ENCODE measurements at regions not wholly inside any gene's neighbourhood (a gene's known extent, or its start where the extent isn't known, plus 50 kb on each side); places are given as distances from the start of the nearest gene placed in this dataset.

DNA sequence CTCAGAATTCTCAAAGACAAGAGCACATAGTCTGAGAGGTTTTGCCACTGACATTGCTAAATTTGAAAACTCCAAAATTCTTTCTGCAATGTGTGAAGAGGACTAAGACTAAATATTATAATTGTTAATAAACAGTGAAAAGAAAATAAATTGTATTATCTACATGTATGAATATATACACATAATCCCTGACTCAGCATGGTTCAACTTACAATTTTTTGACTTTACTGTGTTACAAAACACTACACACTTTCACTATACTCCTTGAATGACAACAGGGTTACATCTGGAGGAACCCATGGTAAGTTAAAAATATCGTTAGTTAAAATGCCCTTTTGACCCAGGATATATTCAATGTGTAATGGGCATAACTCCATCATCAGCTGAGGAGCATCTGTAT, 2017.2 kb upstream of the TENM3 start:
- no peak overlapping the region for H3K4me2 ChIP-seq (replicated peaks; ENCODE audit: extremely low read depth, low read length, poor library complexity, severe bottlenecking)
- H3K36me3 ChIP-seq (replicated peaks in 1 of 2; ENCODE audit: control insufficient read depth in 1 of 2, insufficient read depth in 2 of 2, low read length in 2 of 2), result no peaks in the 10 kb centered on the region
- Mint-ChIP-seq H3K4me1 (no peaks in the 10 kb centered on the region), H3K27ac (no peak overlapping the region), H3K27me3 (ENCODE audit: low read depth in 3 of 3) (no peaks in the 10 kb centered on the region), H3K9me3 (peaks cover 3 to 9% (median 7%) of the 10 kb centered on the region in 7 donors), H3K36me3 (no peaks in the 10 kb centered on the region), H3K4me3 (no peak overlapping the region)
- no peak overlapping the region for H3K9ac ChIP-seq (ENCODE audit: insufficient read depth, low read length, poor library complexity, severe bottlenecking)
- no peak for DNase-seq
- no CpG with 5 or more reads among the region's 1 CpG for WGBS (ENCODE audit: insufficient coverage)
- intact Hi-C loops (cut with micrococcal nuclease), result no loop called here
- peaks cover 0 to 15% of the 10 kb centered on the region in 2 donors for H3K9me3 ChIP-seq (replicated peaks in 1 of 2; ENCODE audit: control insufficient read depth in 1 of 2, insufficient read depth in 1 of 2, low read length in 2 of 2)
- H3K4me3 ChIP-seq (replicated peaks in 1 of 3; ENCODE audit: low read depth in 2 of 3, low read length in 3 of 3), result no peak overlapping the region
- H4K20me1 ChIP-seq (ENCODE audit: insufficient read depth, low read length), result no peaks in the 10 kb centered on the region
- no peaks in the 10 kb centered on the region for H3K27me3 ChIP-seq (ENCODE audit: control insufficient read depth in 2 of 2, insufficient read depth in 2 of 2, low read length in 2 of 2)
- H3K79me2 ChIP-seq (ENCODE audit: insufficient read depth, low read length), result no peaks in the 10 kb centered on the region
- TF ChIP-seq, protein P1, sequence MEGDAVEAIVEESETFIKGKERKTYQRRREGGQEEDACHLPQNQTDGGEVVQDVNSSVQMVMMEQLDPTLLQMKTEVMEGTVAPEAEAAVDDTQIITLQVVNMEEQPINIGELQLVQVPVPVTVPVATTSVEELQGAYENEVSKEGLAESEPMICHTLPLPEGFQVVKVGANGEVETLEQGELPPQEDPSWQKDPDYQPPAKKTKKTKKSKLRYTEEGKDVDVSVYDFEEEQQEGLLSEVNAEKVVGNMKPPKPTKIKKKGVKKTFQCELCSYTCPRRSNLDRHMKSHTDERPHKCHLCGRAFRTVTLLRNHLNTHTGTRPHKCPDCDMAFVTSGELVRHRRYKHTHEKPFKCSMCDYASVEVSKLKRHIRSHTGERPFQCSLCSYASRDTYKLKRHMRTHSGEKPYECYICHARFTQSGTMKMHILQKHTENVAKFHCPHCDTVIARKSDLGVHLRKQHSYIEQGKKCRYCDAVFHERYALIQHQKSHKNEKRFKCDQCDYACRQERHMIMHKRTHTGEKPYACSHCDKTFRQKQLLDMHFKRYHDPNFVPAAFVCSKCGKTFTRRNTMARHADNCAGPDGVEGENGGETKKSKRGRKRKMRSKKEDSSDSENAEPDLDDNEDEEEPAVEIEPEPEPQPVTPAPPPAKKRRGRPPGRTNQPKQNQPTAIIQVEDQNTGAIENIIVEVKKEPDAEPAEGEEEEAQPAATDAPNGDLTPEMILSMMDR (IDR thresholded peaks at IDR 0.05), result no peak
- no peaks in the 10 kb centered on the region for H3K4me1 ChIP-seq (ENCODE audit: control insufficient read depth in 1 of 2, insufficient read depth in 2 of 2, low read length in 2 of 2)
- no peak overlapping the region for H2AFZ ChIP-seq (ENCODE audit: insufficient read depth, low read depth, low read length, poor library complexity, severe bottlenecking)
- H3K27ac ChIP-seq (ENCODE audit: low read depth in 1 of 2, low read length in 2 of 2), result no peak overlapping the region

DNA sequence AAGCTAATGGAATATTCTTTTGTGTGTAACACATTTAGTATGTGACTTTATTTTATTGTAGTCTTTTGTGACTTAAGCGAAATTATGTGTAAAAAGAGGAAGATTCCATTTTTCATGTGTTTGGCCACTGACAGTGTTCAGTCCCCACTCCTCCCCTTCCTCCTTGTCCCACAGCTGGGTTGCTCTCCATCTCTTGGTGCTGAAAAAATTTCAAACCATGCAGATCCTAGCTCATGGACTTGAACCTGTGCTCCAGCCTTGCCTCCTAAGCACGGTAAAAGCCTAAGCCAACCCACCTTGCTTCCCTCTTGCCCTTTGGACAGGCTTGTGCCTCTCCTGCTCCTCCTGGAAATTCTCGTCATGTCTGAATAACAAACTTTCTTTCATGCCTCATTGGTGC, 2008.5 kb upstream of the TENM3 start:
- no peaks in the 10 kb centered on the region for H3K4me1 ChIP-seq (ENCODE audit: control insufficient read depth in 1 of 2, insufficient read depth in 2 of 2, low read length in 2 of 2)
- Mint-ChIP-seq H3K4me3 (no peak overlapping the region), H3K9me3 (peaks cover 0 to 2% (median 0%) of the 10 kb centered on the region in 7 donors), H3K36me3 (no peaks in the 10 kb centered on the region), H3K27me3 (ENCODE audit: low read depth in 3 of 3) (no peaks in the 10 kb centered on the region), H3K4me1 (no peaks in the 10 kb centered on the region), H3K27ac (no peak overlapping the region)
- H3K9me3 ChIP-seq (replicated peaks in 1 of 2; ENCODE audit: control insufficient read depth in 1 of 2, insufficient read depth in 1 of 2, low read length in 2 of 2), result no peaks in the 10 kb centered on the region
- TF ChIP-seq, protein P1 (IDR thresholded peaks at IDR 0.05), result no peak
- no peaks in the 10 kb centered on the region for H3K79me2 ChIP-seq (ENCODE audit: insufficient read depth, low read length)
- H4K20me1 ChIP-seq (ENCODE audit: insufficient read depth, low read length), result no peaks in the 10 kb centered on the region
- WGBS (ENCODE audit: insufficient coverage), result 20% methylated on average over 1 of the region's 3 CpGs
- no peak for DNase-seq
- no peak overlapping the region for H3K4me2 ChIP-seq (replicated peaks; ENCODE audit: extremely low read depth, low read length, poor library complexity, severe bottlenecking)
- intact Hi-C loops (cut with micrococcal nuclease), result no loop called here
- H3K4me3 ChIP-seq (replicated peaks in 1 of 3; ENCODE audit: low read depth in 2 of 3, low read length in 3 of 3), result no peak overlapping the region
- H3K9ac ChIP-seq (ENCODE audit: insufficient read depth, low read length, poor library complexity, severe bottlenecking), result no peak overlapping the region
- no peak overlapping the region for H3K27ac ChIP-seq (ENCODE audit: low read depth in 1 of 2, low read length in 2 of 2)
- H3K27me3 ChIP-seq (ENCODE audit: control insufficient read depth in 2 of 2, insufficient read depth in 2 of 2, low read length in 2 of 2), result no peaks in the 10 kb centered on the region
- no peaks in the 10 kb centered on the region for H3K36me3 ChIP-seq (replicated peaks in 1 of 2; ENCODE audit: control insufficient read depth in 1 of 2, insufficient read depth in 2 of 2, low read length in 2 of 2)
- H2AFZ ChIP-seq (ENCODE audit: insufficient read depth, low read depth, low read length, poor library complexity, severe bottlenecking), result no peak overlapping the region

All from CD14-positive monocyte (primary cell).